ENCODE measurements at regions not wholly inside any gene's neighbourhood (a gene's known extent, or its start where the extent isn't known, plus 50 kb on each side); places are given as distances from the start of the nearest gene placed in this dataset.

GRCh38 chr4:100679926-100680325, 162.1 kb upstream of the EMCN start:
- Mint-ChIP-seq H3K36me3 (ENCODE audit: insufficient read depth, unreplicated experiment) (no peaks in the 10 kb centered on the region), H3K4me1 (ENCODE audit: low read depth, unreplicated experiment) (no peaks in the 10 kb centered on the region), H3K27me3 (ENCODE audit: insufficient read depth, unreplicated experiment) (peaks cover 5% of the 10 kb centered on the region), H3K9me3 (ENCODE audit: unreplicated experiment) (no peaks in the 10 kb centered on the region), H3K27ac (ENCODE audit: unreplicated experiment) (no peak overlapping the region), H3K4me3 (ENCODE audit: unreplicated experiment) (no peak overlapping the region)
- ChIA-PET CTCF (no interaction called here), POLR2A (no interaction called here)
- intact Hi-C loops (cut with micrococcal nuclease; ENCODE audit: unreplicated experiment) = no loop called here
- BruUV-seq (replicated peaks) = no TSS peak
- Histone ChIP-seq H3K9me3 (no peaks in the 10 kb centered on the region), H3K4me1 (no peaks in the 10 kb centered on the region), H3K4me3 (ENCODE audit: low read depth, low read length) (no peak overlapping the region), H3K27me3 (replicated peaks; ENCODE audit: control insufficient read depth, insufficient read depth, low read length) (no peaks in the 10 kb centered on the region), H3K36me3 (ENCODE audit: control insufficient read depth, insufficient read depth, low read length) (no peaks in the 10 kb centered on the region)
- DNase-seq = no peak
- no peak for TF ChIP-seq CTCF (IDR thresholded peaks at IDR 0.05; ENCODE audit: insufficient read depth in 1 of 2, low read depth in 1 of 2, low read length in 1 of 2, severe bottlenecking in 1 of 2, unreplicated experiment in 1 of 2)

- intact Hi-C loops (cut with micrococcal nuclease; ENCODE audit: unreplicated experiment) = no loop called here
- no peaks in the 10 kb centered on the region for H3K36me3 Mint-ChIP-seq (ENCODE audit: insufficient read depth, unreplicated experiment)
- Histone ChIP-seq H3K36me3 (ENCODE audit: control insufficient read depth, insufficient read depth, low read length) (no peaks in the 10 kb centered on the region), H3K27me3 (replicated peaks; ENCODE audit: control insufficient read depth, insufficient read depth, low read length) (no peaks in the 10 kb centered on the region), H3K4me1 (no peaks in the 10 kb centered on the region), H3K4me3 (ENCODE audit: low read depth, low read length) (no peak overlapping the region), H3K9me3 (no peaks in the 10 kb centered on the region)
- no peaks in the 10 kb centered on the region for H3K4me1 Mint-ChIP-seq (ENCODE audit: low read depth, unreplicated experiment)
- BruUV-seq (replicated peaks) = no TSS peak
- ChIA-PET CTCF (no interaction called here), POLR2A (no interaction called here)
- no peaks in the 10 kb centered on the region for H3K27me3 Mint-ChIP-seq (ENCODE audit: insufficient read depth, unreplicated experiment)
- H3K27ac Mint-ChIP-seq (ENCODE audit: unreplicated experiment) = no peak overlapping the region
- no peak for DNase-seq
- TF ChIP-seq CTCF (IDR thresholded peaks at IDR 0.05; ENCODE audit: insufficient read depth in 1 of 2, low read depth in 1 of 2, low read length in 1 of 2, severe bottlenecking in 1 of 2, unreplicated experiment in 1 of 2) = no peak
- H3K4me3 Mint-ChIP-seq (ENCODE audit: unreplicated experiment) = no peak overlapping the region
- no peaks in the 10 kb centered on the region for H3K9me3 Mint-ChIP-seq (ENCODE audit: unreplicated experiment)
Observed at GRCh38 chr4:100674976-100675375, 157.2 kb upstream of the EMCN start.

GRCh38 chr4:100657187-100657586, 139.4 kb upstream of the EMCN start:
- ChIA-PET POLR2A (no interaction called here), CTCF (no interaction called here)
- no peaks in the 10 kb centered on the region for H3K9me3 ChIP-seq
- Mint-ChIP-seq H3K27me3 (ENCODE audit: insufficient read depth, unreplicated experiment) (peaks cover 2% of the 10 kb centered on the region), H3K36me3 (ENCODE audit: insufficient read depth, unreplicated experiment) (no peaks in the 10 kb centered on the region), H3K9me3 (ENCODE audit: unreplicated experiment) (no peaks in the 10 kb centered on the region), H3K27ac (ENCODE audit: unreplicated experiment) (no peak overlapping the region), H3K4me1 (ENCODE audit: low read depth, unreplicated experiment) (no peaks in the 10 kb centered on the region), H3K4me3 (ENCODE audit: unreplicated experiment) (no peak overlapping the region)
- TF ChIP-seq CTCF (IDR thresholded peaks at IDR 0.05; ENCODE audit: insufficient read depth in 1 of 2, low read depth in 1 of 2, low read length in 1 of 2, severe bottlenecking in 1 of 2, unreplicated experiment in 1 of 2) = no peak
- DNase-seq = no peak
- intact Hi-C loops (cut with micrococcal nuclease; ENCODE audit: unreplicated experiment) = no loop called here
- BruUV-seq (replicated peaks) = no TSS peak
- no peak overlapping the region for H3K4me3 ChIP-seq (ENCODE audit: low read depth, low read length)
- no peaks in the 10 kb centered on the region for H3K4me1 ChIP-seq
- no peaks in the 10 kb centered on the region for H3K27me3 ChIP-seq (replicated peaks; ENCODE audit: control insufficient read depth, insufficient read depth, low read length)
- no peaks in the 10 kb centered on the region for H3K36me3 ChIP-seq (ENCODE audit: control insufficient read depth, insufficient read depth, low read length)

Measured in Caco-2 (cell line).